Fibroblast of upper back skin (primary cell): ENCODE measurements at regions not wholly inside any gene's neighbourhood (a gene's known extent, or its start where the extent isn't known, plus 50 kb on each side); places are given as distances from the start of the nearest gene placed in this dataset.

Experiments used
- DNase-seq: peaks from one replicate; pipeline ENCODE4 v3.0.0-alpha.2; 2013

DNA sequence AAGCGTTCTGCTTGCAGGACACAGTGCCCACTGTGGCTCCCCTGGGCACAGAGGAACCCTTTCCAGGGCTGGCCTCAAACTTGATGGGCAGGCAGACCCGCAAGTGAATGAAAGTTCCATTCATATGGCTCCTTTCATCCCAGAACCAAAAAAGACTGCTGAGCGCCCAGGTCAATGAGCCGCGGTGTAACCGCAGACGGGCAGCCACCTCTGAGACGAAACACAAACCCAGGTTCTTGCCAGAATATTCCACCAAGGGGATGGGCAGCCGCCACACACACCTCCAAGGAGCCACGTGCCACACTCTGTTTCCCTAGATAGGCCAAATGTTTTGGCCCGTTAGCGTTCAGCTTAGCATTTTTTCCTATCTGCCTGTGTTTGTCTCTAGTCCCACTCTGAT is 82.8 kb upstream of the IGF1R start:
- no peak for DNase-seq

DNA sequence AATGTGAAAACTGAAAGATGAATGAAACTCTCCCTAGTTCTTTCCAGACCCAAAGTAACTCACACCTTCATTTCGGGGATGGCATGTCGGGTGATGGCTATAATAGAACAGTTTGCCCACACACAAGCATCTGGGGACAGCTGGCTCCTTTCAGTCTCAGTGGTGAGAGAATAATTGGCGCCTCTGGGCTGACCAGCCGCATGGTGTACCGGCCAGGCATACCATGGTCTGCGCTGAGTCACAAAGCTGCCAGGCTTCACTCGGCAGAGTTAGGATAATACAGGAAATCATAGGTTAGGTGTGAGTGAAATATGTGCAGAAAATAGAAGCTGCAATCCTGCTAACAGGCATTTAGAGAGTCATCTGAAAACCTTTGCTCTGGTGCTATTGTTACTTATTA is 80.4 kb upstream of the IGF1R start:
- DNase-seq: no peak

DNA sequence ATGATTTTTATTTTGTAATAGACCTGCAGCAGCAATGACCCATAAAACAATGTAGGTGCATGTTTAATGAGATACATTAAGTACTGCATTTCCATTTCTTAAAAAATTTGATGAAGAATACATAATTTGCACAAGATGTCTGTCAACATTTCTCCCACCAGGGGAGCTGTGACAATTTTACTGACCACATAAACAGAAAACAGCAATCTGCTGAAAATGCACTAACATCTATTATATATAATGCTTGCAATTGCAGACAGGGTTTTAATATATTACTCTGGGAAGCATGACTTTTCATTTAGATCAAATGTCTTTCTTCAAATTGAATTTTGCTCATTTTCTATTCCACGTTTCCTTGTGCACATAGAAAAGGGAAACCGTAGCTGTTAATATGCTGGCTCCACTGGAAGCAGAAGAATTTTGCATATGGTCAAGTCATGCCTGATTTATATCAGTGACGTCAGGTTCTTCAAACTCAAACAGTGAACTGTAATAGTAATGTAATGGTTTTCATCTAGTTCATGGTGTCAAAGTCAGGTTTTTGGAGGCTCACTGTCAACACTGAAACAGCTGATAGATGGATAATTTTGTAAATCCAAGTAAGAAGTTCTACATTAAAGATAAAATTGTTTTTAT is 79.8 kb upstream of the IGF1R start:
- DNase-seq: no peak

GRCh38 chr15:98570119-98570518 is 78.2 kb upstream of the IGF1R start:
- DNase-seq: no peak

GRCh38 chr15:98580572-98580971 is 67.8 kb upstream of the IGF1R start:
- peak; percentile 37 for DNase-seq

GRCh38 chr15:98581715-98582114 is 66.6 kb upstream of the IGF1R start:
- DNase-seq: no peak

DNA sequence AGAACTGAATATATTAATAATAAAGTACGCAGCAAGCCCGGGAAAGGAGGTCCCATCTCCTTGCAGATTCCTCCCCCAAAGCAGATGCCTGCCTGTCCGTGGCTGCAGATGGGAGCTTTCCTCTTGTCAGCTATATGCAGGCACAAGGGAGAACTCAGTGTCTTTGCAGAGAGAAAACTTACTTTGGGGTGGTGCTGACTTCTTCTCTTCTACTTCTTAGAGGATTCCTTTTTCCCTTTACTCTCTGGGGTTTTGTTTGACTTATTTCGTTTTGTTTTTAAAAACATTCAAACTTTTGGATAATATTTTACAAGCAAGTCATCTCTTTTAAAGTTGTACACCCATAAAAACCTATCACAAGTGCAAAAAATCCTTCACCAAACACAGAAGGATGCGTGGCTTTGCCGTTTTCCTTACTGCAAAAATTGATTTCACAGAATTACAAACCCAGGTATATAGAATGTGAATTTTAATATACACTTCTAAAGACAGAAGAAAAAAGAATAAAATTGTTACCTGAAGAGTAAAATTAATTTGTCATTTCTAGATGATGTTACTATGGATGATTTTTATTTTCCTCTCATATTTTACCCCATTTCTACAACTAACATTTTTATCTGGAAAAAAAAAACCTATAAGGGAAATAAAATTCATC is 65.3 kb upstream of the IGF1R start:
- DNase-seq: no peak

GRCh38 chr15:98583771-98584430 is 64.4 kb upstream of the IGF1R start:
- no peak for DNase-seq

- no peak for DNase-seq
These were observed 62.3 kb upstream of the IGF1R start for GRCh38 chr15:98586066-98586465.

DNA sequence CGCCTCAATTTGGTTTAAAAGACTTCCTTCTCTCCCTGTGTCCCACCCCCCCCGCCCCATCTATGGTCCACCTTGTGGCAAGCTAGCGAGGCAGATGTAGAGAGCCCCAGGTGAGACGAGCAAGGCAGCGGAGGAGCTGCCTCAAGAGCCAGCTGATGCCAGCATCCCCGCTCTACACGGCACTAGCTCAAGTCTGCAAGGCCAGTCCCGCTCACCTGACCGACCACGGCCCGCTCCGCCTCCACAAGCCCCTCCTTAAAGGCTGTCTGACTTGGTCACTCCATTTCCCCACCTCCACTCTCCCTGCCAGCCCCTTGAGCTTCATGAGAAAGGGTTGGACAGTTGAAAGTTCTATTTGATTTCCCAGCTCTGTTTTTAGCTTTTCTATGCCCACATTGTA is 56.2 kb upstream of the IGF1R start:
- no peak for DNase-seq

GRCh38 chr15:98596131-98596530 is 52.2 kb upstream of the IGF1R start:
- no peak for DNase-seq

DNA sequence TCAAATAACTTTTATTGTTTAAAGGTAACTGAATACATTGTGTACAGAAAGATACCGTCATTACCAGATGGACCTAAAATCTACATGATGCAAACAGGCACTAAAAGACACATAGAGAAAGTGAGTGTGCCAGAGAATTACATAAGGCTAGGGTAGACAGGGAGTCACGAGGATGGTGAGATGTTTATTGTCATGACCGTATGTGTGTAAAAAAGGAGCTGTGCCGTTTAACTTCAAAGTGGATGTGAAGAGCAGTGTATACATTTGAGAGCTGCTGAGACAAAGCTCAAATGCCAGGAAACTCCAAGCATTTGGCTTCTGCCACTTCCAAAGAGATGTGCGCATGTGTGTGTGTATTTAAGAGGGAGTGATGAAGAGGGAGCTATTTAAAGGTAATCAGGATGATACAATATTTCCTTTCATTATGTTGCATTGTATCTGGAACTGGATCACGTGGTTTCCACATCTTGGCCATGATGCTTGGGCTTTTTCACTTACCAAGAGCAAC is 51.4 kb upstream of the IGF1R start:
- DNase-seq: no peak

- peak; percentile 2 for DNase-seq
These were observed 50.7 kb upstream of the IGF1R start for GRCh38 chr15:98597666-98598065.
